Middle frontal gyrus (tissue), 1 donor: ENCODE measurements at regions not wholly inside any gene's neighbourhood (a gene's known extent, or its start where the extent isn't known, plus 50 kb on each side); places are given as distances from the start of the nearest gene placed in this dataset.

Source experiments
- DNase-seq: peaks from one replicate; pipeline ENCODE4 v3.0.0-alpha.2; 2015; ENCODE audit warnings: low spot score; ENCODE audit errors: extremely low spot score

GRCh38 chr1:239268007-239268406 lies 118.4 kb upstream of the CHRM3 start:
- no peak for DNase-seq

- no peak for DNase-seq
These were observed 122.6 kb upstream of the CHRM3 start for GRCh38 chr1:239263801-239264200.

DNA sequence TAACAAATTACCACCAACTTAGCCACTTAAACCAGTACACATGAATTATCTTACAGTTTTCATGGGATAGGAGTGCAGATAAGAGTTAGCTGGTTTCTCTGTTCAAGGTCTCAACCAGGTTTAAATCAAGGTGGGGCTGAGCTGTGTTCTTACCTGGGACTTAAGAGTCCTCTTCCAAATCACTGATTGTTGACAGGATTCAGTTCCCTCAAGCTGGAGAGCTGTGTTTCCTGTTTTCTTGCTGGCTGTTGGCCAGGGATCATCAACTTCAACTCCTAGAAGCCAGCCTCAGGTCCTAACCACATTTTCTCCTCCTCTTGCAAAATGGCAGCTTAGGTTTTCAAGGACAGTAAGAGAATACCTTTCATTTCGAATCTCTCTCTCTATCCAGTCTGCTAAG lies 123.8 kb upstream of the CHRM3 start:
- DNase-seq, result no peak

DNA sequence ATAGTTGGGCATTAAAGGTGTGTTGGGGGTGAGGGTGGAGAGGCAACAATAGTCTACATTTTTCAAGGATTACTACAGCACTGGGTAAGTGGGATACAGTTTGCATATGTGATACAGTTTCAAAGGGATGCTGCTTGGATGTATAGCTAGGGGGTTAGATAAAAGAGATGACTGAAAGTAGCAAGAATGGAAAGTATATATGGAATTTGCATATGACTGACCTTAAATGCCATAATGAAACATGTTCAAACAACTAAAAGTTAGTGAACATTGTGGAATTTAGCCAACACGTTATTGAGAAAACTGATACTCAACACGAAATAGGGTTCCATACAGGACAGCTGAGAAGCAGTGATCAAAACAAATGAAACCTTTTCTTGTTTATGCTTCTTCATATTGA lies 124.8 kb upstream of the CHRM3 start:
- DNase-seq, result no peak

DNA sequence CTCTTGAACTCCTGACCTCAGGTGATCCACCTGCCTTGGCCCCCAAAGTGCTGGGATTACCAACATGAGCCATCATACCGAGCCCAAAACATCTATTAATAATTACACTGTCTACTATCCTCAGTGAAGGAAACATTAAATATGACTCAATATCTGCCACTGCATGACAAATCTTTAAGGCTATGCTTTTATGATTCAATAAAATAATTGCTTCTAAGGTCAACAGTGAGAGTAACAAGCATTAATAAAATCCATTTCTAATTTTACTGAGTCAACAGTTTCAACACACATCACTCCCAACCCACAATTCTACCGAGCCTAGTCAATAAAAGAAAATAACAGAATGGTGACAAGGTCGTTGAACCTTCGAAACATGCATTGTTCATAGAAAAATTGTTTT lies 125.5 kb upstream of the CHRM3 start:
- no peak for DNase-seq

DNA sequence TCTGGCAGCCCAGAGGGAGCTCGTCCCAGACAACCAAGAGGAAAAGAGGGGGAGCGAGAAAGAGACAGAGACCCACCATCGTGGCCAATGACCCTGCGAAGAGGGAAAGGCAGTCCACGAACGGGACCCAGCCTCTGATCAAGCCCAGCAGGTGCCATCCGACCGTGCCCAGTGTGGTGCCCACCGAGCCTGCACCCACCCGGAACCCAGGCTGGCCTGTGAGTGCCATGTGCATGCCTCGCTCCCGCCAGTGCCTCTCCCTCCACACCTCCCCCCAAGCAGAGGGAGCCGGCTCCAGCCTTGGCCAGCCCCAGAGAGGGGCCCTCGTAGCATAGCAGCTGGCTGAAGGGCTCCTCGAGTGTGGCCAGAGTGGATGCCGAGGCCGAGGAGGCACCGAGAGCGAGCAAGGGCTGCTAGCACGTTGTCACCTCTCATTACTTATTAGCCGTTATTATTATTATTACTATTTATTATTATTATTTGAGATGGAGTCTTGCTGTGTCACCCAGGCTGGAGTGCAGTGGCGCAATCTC lies 130.7 kb upstream of the CHRM3 start:
- DNase-seq, result no peak

- no peak for DNase-seq
These were observed 131.4 kb upstream of the CHRM3 start for GRCh38 chr1:239254999-239255398.

DNA sequence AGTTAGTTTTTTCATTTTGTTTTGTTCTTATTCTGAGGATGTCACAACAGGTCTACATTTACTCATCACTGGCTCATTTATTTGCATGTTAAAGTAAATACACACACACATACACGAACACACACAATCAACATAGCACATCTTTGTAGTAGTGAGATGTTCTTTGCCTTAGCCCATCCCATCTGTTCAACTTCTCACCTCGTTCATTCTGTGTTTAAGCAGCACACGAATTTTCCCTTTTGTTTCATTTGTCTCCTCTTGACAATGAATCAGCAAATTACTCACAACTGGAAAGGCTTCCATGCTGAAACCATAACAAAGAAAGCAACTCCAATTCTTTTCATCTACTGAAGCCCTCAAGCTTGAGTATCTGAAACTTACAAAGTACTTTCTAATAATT lies 133.3 kb upstream of the CHRM3 start:
- DNase-seq, result peak; percentile 21

DNA sequence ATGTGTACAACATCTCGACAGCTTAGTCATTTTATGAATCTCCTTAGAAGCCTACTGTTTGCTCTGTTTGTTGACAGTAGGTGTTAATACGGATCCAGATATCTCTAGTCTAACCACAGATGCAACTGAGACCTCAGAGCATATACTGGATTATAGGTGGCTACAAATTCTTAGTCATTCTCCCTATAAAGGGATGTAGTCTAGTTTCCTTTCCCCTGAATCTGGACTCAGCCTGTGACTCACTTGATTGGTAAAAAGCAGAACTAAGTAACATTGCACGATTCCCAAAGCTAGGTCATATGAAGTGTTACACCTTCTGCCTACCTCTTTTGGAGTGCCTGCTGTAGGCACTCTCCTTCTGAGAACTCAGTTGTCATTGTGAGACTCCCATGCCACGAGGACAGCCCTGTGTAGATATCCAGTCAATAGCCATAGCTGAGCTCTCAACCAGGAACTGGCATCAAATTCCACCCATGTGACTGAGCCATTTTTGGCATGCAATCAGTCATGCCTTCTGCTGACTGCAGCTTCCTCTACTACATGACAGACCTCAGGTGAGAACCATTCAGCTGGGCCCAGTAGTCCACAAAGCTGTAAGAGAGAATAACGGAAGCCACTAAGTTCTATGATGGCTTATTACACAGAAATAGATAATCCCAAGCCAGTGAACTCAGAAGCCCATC lies 135.9 kb upstream of the CHRM3 start:
- DNase-seq, result no peak

- DNase-seq, result no peak
These were observed 139.1 kb upstream of the CHRM3 start for GRCh38 chr1:239247285-239247684.

- DNase-seq, result no peak
These were observed 142.3 kb upstream of the CHRM3 start for GRCh38 chr1:239244084-239244483.

- DNase-seq, result no peak
These were observed 143.4 kb upstream of the CHRM3 start for GRCh38 chr1:239243006-239243405.

DNA sequence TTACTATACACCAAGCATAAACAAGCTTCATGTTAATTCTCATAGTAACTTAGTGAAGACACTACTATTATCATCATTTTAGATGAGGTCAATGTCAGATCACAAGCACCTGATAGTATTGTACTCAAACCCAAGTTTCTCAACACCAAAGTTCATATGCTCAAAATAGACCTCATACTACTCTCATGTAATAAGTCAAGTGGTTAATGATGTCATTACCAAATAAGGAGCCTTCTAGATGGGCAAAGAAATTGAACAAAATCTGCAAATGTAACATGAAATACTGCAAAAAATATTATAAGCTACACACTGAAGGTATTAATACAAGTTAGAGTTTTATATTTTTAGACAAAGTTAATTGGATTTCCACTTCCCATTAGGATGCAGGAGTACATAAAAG lies 144.0 kb upstream of the CHRM3 start:
- no peak for DNase-seq

GRCh38 chr1:239240736-239241135 lies 145.6 kb upstream of the CHRM3 start:
- no peak for DNase-seq

DNA sequence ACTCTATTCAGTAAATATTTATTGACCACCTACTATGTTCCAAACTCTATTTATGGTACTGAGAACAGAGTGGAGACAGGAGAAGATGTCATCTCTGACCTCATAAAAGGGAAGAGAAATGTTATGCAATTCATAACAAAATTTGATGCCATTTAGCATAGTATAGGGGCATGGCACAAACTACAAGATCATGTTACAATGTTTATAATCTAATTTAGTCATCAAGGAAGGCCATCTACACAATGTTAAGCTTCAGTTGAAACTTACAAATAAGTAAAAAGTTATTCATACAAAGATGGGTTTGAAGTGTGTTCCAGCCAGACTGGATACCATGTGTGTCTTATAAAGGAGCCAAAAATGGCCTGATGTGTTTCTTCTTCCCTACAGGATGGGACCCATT lies 146.8 kb upstream of the CHRM3 start:
- no peak for DNase-seq

DNA sequence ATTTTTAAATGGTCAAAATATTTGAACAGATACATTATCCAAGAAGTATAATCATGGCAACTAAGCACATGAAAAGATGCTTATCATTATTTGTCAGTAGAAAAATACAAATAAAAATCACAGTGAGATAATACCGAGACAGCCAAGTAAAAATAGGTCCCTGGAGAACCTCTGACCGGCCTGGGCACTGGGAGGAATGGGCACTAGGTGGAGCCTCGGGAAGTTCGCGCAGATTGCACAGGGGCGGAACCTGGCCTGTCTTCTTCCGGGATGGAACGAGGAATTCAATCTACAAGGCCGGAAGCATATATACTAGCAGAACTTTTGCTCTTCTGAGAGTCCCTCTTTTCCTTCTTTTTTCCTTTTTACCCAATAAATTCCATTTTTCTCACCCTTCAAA lies 148.5 kb upstream of the CHRM3 start:
- no peak for DNase-seq

- no peak for DNase-seq
These were observed 152.7 kb upstream of the CHRM3 start for GRCh38 chr1:239233626-239234025.

DNA sequence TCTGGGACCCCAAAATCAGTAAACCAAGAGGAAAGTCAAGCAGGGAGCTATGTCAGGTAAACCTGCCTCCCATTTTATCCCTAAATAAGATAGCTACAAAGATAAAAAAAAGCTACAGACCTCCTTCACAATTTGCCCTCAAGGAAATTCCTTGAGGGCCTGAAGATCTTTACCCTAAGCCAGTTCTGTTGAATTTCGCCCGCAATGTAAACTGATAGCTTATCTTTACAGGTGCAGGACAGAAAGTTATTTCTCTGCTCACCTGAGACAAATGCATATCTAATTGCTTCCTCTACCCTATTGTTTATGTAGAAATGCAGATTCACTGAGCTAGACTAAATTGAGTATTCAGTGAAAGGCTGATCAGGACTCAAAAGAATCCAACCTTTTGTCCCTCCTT lies 153.4 kb upstream of the CHRM3 start:
- no peak for DNase-seq

GRCh38 chr1:239228451-239228850 lies 157.9 kb upstream of the CHRM3 start:
- DNase-seq, result no peak

DNA sequence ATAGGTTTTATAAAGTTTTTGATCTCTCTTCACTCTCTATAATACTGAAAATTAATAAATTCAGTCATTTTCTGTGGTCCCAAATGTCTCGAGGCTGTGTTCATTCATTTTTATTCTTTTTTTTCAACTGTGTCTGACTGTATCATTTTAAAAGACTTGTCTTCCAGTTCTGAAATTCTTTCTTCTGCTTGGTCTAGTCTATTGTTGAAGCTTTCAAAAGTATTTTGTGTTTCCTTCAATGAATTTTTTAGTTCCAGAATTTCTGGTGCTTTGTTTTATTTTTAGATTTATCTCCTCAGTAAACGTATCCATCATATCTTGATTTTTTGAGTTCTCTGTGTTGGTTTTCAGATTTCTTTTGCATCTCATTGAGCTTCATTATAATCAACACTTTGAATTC lies 161.0 kb upstream of the CHRM3 start:
- no peak for DNase-seq

- no peak for DNase-seq
These were observed 162.3 kb upstream of the CHRM3 start for GRCh38 chr1:239224100-239224499.

- DNase-seq, result no peak
These were observed 163.4 kb upstream of the CHRM3 start for GRCh38 chr1:239222999-239223398.

DNA sequence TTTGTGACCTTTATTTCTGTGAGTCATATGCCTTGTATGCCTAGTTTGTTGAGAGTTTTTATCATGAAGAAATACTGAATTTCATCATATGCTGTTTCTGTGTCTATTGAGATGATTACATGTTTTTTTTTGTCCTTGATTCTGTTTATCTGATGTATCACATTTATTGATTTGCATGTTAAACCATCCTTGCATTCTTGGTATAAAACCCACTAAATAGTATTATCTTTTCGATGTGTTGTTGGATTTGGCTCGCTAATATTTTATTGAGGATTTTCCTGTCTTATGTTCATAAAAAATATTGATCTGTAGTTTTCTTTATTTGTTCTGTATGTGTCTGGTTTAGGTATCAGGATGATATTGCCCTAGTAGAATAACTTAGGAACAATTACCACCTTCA lies 164.7 kb upstream of the CHRM3 start:
- DNase-seq, result no peak

GRCh38 chr1:239219679-239220078 lies 166.7 kb upstream of the CHRM3 start:
- DNase-seq, result no peak
